Smooth muscle cell (in vitro differentiated cells): ENCODE measurements at regions not wholly inside any gene's neighbourhood (a gene's known extent, or its start where the extent isn't known, plus 50 kb on each side); places are given as distances from the start of the nearest gene placed in this dataset.

ENCODE experiments used
- DNase-seq: peaks from one replicate; lab custom pipeline; 2025; ENCODE audit not compliant: unreplicated experiment; lab: John Stamatoyannopoulos, UW
- H2AFZ ChIP-seq: fragments of 200-600 bp; sonication (generic); 2 replicates; pipeline ENCODE4 v1.6.0; 2016; ENCODE audit warnings: antibody characterized with exemption, low read depth, mild to moderate bottlenecking
- H3F3A ChIP-seq: fragments of 200-600 bp; sonication (generic); 2 replicates; pipeline ENCODE4 v1.6.0; 2017; ENCODE audit warnings: antibody characterized with exemption, low read depth
- H3K27ac ChIP-seq: fragments of 200-600 bp; sonication (generic); 2 replicates; pipeline ENCODE4 v1.5.1; 2016; ENCODE audit warnings: low read depth, mild to moderate bottlenecking
- H3K27me3 ChIP-seq: fragments of 200-600 bp; sonication (generic); 2 replicates; pipeline ENCODE4 v1.6.1; 2016; ENCODE audit warnings: low read depth, mild to moderate bottlenecking
- H3K36me3 ChIP-seq: fragments of 200-600 bp; sonication (generic); 2 replicates; pipeline ENCODE4 v1.5.1; 2016; ENCODE audit warnings: low read depth
- H3K4me1 ChIP-seq: fragments of 200-600 bp; sonication (generic); 2 replicates; pipeline ENCODE4 v1.5.1; 2016; ENCODE audit warnings: low read depth
- H3K4me2 ChIP-seq: fragments of 200-600 bp; sonication (generic); 2 replicates; pipeline ENCODE4 v1.6.0; 2016; ENCODE audit warnings: mild to moderate bottlenecking
- H3K4me3 ChIP-seq: fragments of 200-600 bp; sonication (generic); 2 replicates; pipeline ENCODE4 v1.5.1; 2016; ENCODE audit warnings: mild to moderate bottlenecking
- H3K79me2 ChIP-seq: fragments of 200-600 bp; sonication (generic); 2 replicates; pipeline ENCODE4 v1.6.0; 2016; ENCODE audit warnings: low read depth, mild to moderate bottlenecking
- H3K9ac ChIP-seq: fragments of 200-600 bp; sonication (generic); 2 replicates; pipeline ENCODE4 v1.6.0; 2016; ENCODE audit warnings: low read depth
- H3K9me3 ChIP-seq: fragments of 200-600 bp; sonication (generic); replicated peaks from 2 replicates; pipeline ENCODE4 v1.5.1; 2016; ENCODE audit warnings: low read depth
- H4K20me1 ChIP-seq: fragments of 200-600 bp; sonication (generic); 2 replicates; pipeline ENCODE4 v1.6.0; 2016; ENCODE audit warnings: low read depth
- WGBS: methylation state at CpG from one replicate; pipeline ENCODE4 v1.1.7; 2016; ENCODE audit warnings: low lambda C conversion rate; 5-methylcytosine and 5-hydroxymethylcytosine counted together
- TF ChIP-seq, protein P1 (sequence below): fragments of 200-600 bp; sonication (generic); IDR thresholded peaks from 2 replicates; pipeline ENCODE4 v1.5.1; 2017; ENCODE audit warnings: borderline replicate concordance, mild to moderate bottlenecking, antibody characterized with exemption; ENCODE audit not compliant: insufficient read depth, poor library complexity, severe bottlenecking

DNA sequence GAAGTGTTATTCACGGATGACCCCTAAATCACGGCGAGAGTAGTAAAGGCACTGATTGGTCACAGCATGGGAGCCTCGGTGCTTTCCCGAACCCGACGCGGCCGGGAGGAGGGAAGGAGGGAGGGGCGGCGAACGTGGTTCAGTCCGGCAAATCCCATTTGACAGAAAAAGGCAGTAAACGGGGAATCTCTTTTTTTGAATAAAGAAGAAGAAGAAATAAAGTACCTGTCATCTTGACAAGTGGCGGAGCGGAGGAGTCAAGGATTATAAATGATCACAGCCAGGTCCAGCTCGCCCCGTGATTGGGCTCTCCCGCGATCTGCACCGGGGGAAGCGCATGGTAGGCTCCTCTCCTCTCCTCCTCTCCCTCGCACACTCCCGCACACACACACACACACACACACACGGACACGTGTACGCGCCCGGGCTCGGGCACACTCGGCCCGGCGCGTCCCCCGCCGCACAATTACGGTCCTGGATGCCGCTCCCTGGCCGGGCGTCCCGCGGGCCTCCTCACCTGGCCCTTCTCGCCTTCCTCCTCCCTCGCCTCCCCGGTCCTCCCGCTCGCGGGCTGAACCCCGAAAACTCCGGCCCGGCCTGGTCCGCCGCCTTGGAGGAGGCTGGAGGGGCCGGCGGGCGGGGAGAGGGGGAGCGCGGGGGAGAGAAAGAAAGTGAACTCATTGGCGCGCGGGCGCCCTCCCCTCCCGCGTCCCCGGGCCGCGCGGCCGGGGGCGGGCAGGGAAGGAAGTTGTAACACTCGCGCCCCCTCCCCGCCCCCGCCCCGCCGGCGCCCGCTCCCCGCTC is 99.2 kb upstream of the TENM3 start:
- peaks cover 6% of the 10 kb centered on the region for H4K20me1 ChIP-seq
- peaks cover 57% of the 10 kb centered on the region for H3K79me2 ChIP-seq
- WGBS = under 1% methylated on average over 46 of the region's 79 CpGs
- peak overlapping the region; percentile 91 for H3K4me3 ChIP-seq
- peak overlapping the region; percentile 56 for H2AFZ ChIP-seq
- TF ChIP-seq, protein P1, sequence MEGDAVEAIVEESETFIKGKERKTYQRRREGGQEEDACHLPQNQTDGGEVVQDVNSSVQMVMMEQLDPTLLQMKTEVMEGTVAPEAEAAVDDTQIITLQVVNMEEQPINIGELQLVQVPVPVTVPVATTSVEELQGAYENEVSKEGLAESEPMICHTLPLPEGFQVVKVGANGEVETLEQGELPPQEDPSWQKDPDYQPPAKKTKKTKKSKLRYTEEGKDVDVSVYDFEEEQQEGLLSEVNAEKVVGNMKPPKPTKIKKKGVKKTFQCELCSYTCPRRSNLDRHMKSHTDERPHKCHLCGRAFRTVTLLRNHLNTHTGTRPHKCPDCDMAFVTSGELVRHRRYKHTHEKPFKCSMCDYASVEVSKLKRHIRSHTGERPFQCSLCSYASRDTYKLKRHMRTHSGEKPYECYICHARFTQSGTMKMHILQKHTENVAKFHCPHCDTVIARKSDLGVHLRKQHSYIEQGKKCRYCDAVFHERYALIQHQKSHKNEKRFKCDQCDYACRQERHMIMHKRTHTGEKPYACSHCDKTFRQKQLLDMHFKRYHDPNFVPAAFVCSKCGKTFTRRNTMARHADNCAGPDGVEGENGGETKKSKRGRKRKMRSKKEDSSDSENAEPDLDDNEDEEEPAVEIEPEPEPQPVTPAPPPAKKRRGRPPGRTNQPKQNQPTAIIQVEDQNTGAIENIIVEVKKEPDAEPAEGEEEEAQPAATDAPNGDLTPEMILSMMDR = no peak
- H3K27me3 ChIP-seq = no peaks in the 10 kb centered on the region
- H3K36me3 ChIP-seq = no peaks in the 10 kb centered on the region
- DNase-seq = peak; percentile 65
- H3K4me2 ChIP-seq = peak overlapping the region; percentile 92
- no peaks in the 10 kb centered on the region for H3K9me3 ChIP-seq
- peak overlapping the region; percentile 94 for H3K9ac ChIP-seq
- H3K4me1 ChIP-seq = peaks cover 43% of the 10 kb centered on the region
- peak overlapping the region; percentile 88 for H3K27ac ChIP-seq
- no peaks in the 10 kb centered on the region for H3F3A ChIP-seq

DNA sequence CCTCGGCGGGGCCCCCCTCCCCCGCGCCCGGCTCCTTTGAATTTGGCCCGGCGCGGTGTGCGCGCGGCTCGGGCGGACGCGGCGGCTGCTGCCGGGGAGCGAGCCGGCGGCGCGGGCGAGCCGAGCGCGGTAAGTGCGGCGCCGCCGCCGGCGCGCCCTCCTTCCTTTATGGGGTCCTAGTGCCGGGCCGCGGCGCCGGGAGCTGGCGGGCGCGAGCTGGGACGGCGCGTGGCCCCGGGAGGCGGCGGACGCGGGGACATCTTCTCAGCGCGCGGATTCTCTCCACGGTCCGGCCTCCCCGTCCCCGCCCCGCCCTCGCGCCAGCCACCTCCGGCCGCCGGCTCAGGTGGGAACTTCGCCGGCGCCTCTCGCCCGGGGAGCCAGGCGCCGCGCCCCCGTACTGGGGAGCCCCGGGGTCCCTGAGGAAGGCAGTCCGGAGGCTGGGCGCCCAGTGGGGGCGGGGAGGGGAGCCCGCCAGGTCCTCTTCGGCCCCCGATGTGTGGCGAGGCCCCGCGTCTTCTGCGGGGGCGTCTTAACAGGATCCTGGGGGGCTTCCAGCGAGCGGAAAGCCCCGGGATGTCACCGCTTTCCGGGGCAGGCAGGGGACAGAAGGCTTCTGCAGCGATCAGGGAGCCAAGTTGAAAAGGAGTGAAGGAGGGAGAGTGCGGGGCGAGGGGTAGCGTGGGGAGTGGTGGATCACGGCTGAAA is 98.4 kb upstream of the TENM3 start:
- DNase-seq = peak; percentile 19
- Histone ChIP-seq H2AFZ (peak overlapping the region; percentile 80), H3K9ac (peak overlapping the region; percentile 87), H3K9me3 (no peaks in the 10 kb centered on the region), H3K4me1 (peaks cover 48% of the 10 kb centered on the region), H3K36me3 (no peaks in the 10 kb centered on the region), H3K27ac (peak overlapping the region; percentile 88), H3K79me2 (peaks cover 61% of the 10 kb centered on the region), H3F3A (no peaks in the 10 kb centered on the region), H3K27me3 (no peaks in the 10 kb centered on the region), H4K20me1 (peaks cover 6% of the 10 kb centered on the region), H3K4me2 (peak overlapping the region; percentile 92), H3K4me3 (peak overlapping the region; percentile 91)
- WGBS = 1% methylated on average over 17 of the region's 93 CpGs
- TF ChIP-seq, protein P1 = no peak

DNA sequence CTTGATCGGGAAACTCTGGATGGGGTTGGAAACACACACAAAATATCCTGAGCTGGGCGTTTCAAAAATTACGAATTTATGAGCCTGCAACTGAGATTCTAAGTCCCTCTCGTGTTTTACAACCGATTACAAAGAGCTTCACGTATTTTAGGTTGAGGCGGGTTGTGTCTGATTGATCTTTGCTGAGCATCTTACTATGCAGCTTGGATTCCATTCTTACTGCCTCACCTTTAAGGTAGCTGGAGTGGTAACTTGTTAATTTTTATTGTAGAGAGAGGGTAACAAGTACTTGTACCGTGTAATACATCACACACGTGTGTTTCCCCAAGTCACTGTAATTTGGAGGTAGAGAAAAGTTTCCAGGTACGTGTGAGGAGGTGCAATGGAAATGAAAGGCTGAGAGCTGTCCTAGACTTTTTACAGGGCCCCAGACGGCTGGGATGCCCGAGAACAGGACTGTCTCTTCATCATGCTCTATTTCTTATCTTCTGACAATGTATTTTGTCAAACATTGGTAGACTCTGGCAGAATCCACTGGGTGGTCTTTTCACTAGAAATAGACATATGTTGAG is 97.8 kb upstream of the TENM3 start:
- DNase-seq = no peak
- Histone ChIP-seq H3K27ac (peak overlapping the region; percentile 88), H4K20me1 (peaks cover 6% of the 10 kb centered on the region), H3K9me3 (no peaks in the 10 kb centered on the region), H2AFZ (peak overlapping the region; percentile 80), H3K79me2 (peaks cover 67% of the 10 kb centered on the region), H3K9ac (peak overlapping the region; percentile 87), H3F3A (no peaks in the 10 kb centered on the region), H3K4me3 (peak overlapping the region; percentile 91), H3K36me3 (no peaks in the 10 kb centered on the region), H3K27me3 (no peaks in the 10 kb centered on the region), H3K4me2 (peak overlapping the region; percentile 92), H3K4me1 (peaks cover 53% of the 10 kb centered on the region)
- TF ChIP-seq, protein P1 = no peak
- 4% methylated on average over 12 of the region's 12 CpGs for WGBS
